ENCODE measurements at regions not wholly inside any gene's neighbourhood (a gene's known extent, or its start where the extent isn't known, plus 50 kb on each side); places are given as distances from the start of the nearest gene placed in this dataset.

- no peaks in the 10 kb centered on the region for H3K4me1 ChIP-seq (ENCODE audit: control insufficient read depth, extremely low read depth, insufficient read depth, low read length)
- no peaks in the 10 kb centered on the region for H3K36me3 ChIP-seq (ENCODE audit: control insufficient read depth in 2 of 2, extremely low read depth in 1 of 2, insufficient read depth in 2 of 2, low read length in 2 of 2)
- H3K79me2 ChIP-seq (ENCODE audit: control insufficient read depth, insufficient read depth, low read length) = no peaks in the 10 kb centered on the region
- no peak overlapping the region for H3K9ac ChIP-seq (ENCODE audit: control insufficient read depth, extremely low read depth, insufficient read depth, low read length)
- no peak overlapping the region for H2AFZ ChIP-seq (ENCODE audit: control insufficient read depth, low read length)
- TF ChIP-seq EZH2 (IDR thresholded peaks at IDR 0.05; ENCODE audit: low read length) = no peak
- TF ChIP-seq, protein P1, sequence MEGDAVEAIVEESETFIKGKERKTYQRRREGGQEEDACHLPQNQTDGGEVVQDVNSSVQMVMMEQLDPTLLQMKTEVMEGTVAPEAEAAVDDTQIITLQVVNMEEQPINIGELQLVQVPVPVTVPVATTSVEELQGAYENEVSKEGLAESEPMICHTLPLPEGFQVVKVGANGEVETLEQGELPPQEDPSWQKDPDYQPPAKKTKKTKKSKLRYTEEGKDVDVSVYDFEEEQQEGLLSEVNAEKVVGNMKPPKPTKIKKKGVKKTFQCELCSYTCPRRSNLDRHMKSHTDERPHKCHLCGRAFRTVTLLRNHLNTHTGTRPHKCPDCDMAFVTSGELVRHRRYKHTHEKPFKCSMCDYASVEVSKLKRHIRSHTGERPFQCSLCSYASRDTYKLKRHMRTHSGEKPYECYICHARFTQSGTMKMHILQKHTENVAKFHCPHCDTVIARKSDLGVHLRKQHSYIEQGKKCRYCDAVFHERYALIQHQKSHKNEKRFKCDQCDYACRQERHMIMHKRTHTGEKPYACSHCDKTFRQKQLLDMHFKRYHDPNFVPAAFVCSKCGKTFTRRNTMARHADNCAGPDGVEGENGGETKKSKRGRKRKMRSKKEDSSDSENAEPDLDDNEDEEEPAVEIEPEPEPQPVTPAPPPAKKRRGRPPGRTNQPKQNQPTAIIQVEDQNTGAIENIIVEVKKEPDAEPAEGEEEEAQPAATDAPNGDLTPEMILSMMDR (optimal IDR thresholded peaks at IDR 0.05 in 1 of 3, IDR thresholded peaks at IDR 0.05 in 1 of 3, conservative IDR thresholded peaks at IDR 0.05 in 1 of 3; ENCODE audit: extremely low read depth in 1 of 3, insufficient read depth in 2 of 3, low read length in 3 of 3) = no peak
- no peaks in the 10 kb centered on the region for H3K9me3 ChIP-seq (ENCODE audit: control insufficient read depth, low read depth, low read length)
- no peaks in the 10 kb centered on the region for H3K27me3 ChIP-seq (ENCODE audit: control insufficient read depth, extremely low read depth, insufficient read depth, low read length)
- DNase-seq (ENCODE audit: low read depth, low spot score) = no peak
- no peaks in the 10 kb centered on the region for H3K9me1 ChIP-seq (ENCODE audit: control insufficient read depth, extremely low read depth, insufficient read depth, low read length)
- no peak overlapping the region for H3K4me2 ChIP-seq (ENCODE audit: control insufficient read depth, extremely low read depth, insufficient read depth, low read depth, low read length)
- H3K27ac ChIP-seq (ENCODE audit: control insufficient read depth, insufficient read depth, low read length) = no peak overlapping the region
- no peaks in the 10 kb centered on the region for H4K20me1 ChIP-seq (ENCODE audit: control insufficient read depth, extremely low read depth, insufficient read depth, low read length)
- no peak for FAIRE-seq
- H3K4me3 ChIP-seq (ENCODE audit: control insufficient read depth in 2 of 3, extremely low read depth in 1 of 3, insufficient read depth in 2 of 3, low read depth in 1 of 3, low read length in 3 of 3) = no peak overlapping the region
- dilution Hi-C loops (cut with MboI; ENCODE audit: extremely low pct_ligation_motif_present, low sequenced_read_pairs) = no loop called here
These were observed 219.4 kb upstream of the CYRIA start for GRCh38 chr2:16885027-16885426.

DNA sequence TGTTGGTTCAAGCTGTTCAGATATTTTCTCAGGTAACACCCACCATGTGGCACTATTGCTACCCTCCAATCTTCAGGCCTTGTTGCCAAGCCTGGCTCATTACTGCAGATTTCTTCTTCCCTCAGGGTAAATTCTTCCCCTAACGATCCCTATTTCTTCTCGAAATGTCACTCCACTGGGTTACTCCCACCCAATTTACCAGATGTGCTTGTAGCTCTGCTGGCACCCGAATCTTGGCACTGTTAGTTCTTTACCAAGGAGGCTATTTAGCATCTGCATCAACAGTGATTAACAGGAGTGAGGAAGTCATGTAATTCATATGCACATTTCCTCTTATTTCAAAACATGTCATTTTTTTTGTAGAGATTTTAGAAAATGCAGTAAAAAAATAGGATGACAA is 217.1 kb upstream of the CYRIA start:
- no peaks in the 10 kb centered on the region for H3K9me3 ChIP-seq (ENCODE audit: control insufficient read depth, low read depth, low read length)
- no peaks in the 10 kb centered on the region for H3K36me3 ChIP-seq (ENCODE audit: control insufficient read depth in 2 of 2, extremely low read depth in 1 of 2, insufficient read depth in 2 of 2, low read length in 2 of 2)
- H2AFZ ChIP-seq (ENCODE audit: control insufficient read depth, low read length) = no peak overlapping the region
- dilution Hi-C loops (cut with MboI; ENCODE audit: extremely low pct_ligation_motif_present, low sequenced_read_pairs) = no loop called here
- TF ChIP-seq, protein P1 (optimal IDR thresholded peaks at IDR 0.05 in 1 of 3, IDR thresholded peaks at IDR 0.05 in 1 of 3, conservative IDR thresholded peaks at IDR 0.05 in 1 of 3; ENCODE audit: extremely low read depth in 1 of 3, insufficient read depth in 2 of 3, low read length in 3 of 3) = no peak
- TF ChIP-seq EZH2 (IDR thresholded peaks at IDR 0.05; ENCODE audit: low read length) = no peak
- H3K4me3 ChIP-seq (ENCODE audit: control insufficient read depth in 2 of 3, extremely low read depth in 1 of 3, insufficient read depth in 2 of 3, low read depth in 1 of 3, low read length in 3 of 3) = no peak overlapping the region
- no peak overlapping the region for H3K9ac ChIP-seq (ENCODE audit: control insufficient read depth, extremely low read depth, insufficient read depth, low read length)
- H3K4me2 ChIP-seq (ENCODE audit: control insufficient read depth, extremely low read depth, insufficient read depth, low read depth, low read length) = no peak overlapping the region
- no peaks in the 10 kb centered on the region for H4K20me1 ChIP-seq (ENCODE audit: control insufficient read depth, extremely low read depth, insufficient read depth, low read length)
- no peaks in the 10 kb centered on the region for H3K79me2 ChIP-seq (ENCODE audit: control insufficient read depth, insufficient read depth, low read length)
- no peak for DNase-seq (ENCODE audit: low read depth, low spot score)
- no peaks in the 10 kb centered on the region for H3K9me1 ChIP-seq (ENCODE audit: control insufficient read depth, extremely low read depth, insufficient read depth, low read length)
- H3K27me3 ChIP-seq (ENCODE audit: control insufficient read depth, extremely low read depth, insufficient read depth, low read length) = no peaks in the 10 kb centered on the region
- no peak for FAIRE-seq
- no peaks in the 10 kb centered on the region for H3K4me1 ChIP-seq (ENCODE audit: control insufficient read depth, extremely low read depth, insufficient read depth, low read length)
- H3K27ac ChIP-seq (ENCODE audit: control insufficient read depth, insufficient read depth, low read length) = no peak overlapping the region
